Ecto neural progenitor cell (in vitro differentiated cells): ENCODE measurements at regions not wholly inside any gene's neighbourhood (a gene's known extent, or its start where the extent isn't known, plus 50 kb on each side); places are given as distances from the start of the nearest gene placed in this dataset.
A peak's percentile ranks its signal among the peaks of the same experiment; 100 is the strongest.

Source experiments
- DNase-seq: peaks from one replicate; pipeline ENCODE4 v3.0.0-alpha.2; 2018; ENCODE audit warnings: low spot score

DNA sequence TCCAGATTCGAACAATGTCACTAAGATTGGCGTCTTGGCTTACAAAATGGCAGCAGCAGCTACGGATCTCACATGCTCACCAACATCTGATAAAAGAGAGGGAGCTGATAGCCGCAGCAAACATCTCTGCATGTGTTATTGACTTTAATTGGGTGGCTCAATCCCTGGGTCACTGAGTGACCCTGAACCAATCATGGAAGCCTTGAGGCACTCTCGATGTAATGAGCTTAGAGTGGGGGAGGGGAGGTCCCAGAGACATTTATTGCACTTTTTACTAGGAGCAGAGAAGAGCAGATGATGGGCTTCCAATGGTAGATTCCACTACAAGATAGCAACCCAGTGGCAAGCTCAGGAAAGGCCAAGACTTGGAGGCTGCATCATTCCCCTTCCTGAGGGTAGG lies 238.7 kb downstream of the BMP7 start:
- DNase-seq, result no peak

DNA sequence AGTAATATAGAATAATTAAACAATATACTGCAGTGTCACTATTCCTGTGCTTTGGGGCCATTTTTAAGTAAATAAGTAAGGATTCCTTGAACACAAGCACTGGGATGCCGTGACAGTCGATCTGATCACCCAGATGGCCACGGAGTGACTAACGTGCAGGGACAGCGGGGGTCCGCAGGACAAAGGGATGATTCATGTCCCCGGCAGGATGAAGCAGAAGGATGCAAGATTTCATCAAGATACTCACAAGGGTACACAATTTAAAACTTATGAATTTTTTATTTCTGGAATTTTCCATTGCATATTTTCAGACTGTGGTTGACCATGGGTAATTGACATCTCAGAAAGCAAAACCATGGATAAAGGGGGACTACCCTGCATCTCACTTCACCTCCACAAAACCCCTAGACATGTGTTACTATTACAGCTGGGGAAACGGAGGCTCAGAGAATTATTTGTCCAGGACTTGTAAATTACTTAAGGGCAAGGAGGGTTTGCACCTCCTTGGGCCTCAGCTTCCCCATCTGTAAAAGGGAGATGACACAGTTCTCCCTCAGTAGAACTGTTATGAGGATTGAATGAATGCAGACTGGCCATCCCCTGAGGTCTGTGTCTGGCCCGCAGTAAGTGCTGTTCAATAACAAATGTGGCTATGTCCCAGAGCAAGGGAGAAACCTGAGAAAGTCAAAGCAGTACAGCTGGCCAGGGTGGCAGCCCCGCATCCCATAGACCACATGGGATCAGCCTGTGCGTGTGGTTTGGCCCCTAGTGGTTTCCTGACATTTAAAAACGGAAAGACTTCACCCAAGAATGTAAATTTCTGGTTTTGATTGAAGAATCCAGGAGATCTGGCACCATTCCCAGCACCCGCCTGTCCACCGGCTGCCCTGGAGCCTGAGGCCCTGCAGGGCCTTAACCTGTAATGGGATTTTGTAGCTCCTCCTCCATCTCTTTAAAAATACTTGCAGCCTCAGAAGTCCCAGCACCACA lies 235.5 kb downstream of the BMP7 start:
- DNase-seq, result no peak

DNA sequence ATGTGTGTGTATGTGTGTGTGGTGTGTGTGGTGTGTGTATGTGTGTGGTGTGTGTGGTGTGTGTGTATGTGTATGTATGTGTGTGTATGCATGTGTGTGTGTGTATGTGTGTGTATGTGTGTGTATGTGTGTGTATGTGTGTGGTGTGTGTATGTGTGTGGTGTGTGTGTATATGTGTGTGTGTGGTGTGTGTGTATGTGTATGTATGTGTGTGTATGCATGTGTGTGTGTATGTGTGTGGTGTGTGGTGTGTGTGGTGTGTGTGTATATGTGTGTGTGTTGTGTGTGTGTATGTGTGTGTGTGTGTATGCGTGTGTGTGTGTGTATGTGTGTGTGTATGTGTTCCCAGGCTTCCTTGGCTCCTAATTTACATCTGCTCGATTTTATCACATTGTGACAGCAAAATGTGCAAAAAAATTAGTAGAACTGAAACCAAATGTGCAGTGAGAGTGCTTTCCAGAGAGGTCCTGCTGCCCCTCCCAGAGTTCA lies 234.5 kb downstream of the BMP7 start:
- DNase-seq, result no peak

DNA sequence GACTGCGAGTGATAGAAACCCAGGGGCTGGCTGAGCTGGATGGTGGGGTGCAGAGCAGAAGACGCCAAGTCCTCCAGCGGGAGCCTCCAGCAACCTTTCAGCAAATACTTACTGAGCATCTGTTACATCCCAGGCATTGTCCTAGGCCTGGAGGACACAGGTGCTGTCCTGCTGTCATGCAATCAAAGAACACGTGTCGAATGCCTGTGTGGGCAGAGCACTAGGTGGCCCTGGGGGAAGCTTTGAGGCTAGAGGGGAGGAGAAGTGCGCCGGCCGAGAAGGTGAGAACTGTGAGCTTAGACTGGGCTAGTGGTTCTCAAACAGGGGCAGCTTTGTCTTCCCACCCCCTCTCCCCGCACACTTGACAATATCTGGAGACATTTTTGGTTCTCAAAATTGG lies 233.6 kb downstream of the BMP7 start:
- DNase-seq, result no peak

DNA sequence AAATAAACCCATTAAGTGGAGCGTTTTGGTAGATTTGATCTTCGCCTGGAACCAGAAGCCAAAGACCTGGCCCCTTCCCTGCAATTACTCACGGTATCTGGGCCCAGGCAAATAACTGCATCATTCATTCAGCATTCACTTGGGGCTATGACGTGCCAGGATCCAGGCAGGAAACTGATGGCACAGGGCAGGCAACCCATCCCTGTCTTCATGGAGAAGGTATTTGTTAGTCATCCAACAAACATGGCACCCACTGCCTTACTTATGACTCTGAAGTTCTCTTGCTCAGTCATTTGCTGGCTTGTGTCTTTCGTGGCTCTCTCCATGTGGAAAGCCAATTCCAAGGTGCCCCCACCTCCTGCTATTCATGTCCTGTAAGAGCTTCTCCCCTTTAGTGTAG lies 232.4 kb downstream of the BMP7 start:
- no peak for DNase-seq

DNA sequence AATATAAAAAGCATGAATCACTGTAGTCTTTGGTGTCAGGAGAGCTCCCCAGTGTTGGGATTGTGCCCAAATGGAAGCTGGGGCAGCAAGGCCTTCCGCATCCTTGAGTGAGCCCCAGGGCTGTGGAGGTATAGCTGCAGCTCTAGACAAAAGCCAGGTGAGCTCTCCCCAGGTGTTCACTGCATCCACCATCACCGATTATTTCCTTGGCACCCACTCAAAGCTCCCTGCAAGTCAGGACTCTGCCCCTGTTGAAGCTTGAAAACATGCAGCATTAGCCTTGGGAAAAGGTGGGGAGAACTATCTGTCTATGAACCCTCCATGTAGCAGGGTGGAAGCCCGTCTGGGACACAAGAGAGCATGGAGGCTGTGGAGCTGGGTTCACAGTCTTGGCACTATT lies 228.8 kb downstream of the BMP7 start:
- DNase-seq, result no peak

DNA sequence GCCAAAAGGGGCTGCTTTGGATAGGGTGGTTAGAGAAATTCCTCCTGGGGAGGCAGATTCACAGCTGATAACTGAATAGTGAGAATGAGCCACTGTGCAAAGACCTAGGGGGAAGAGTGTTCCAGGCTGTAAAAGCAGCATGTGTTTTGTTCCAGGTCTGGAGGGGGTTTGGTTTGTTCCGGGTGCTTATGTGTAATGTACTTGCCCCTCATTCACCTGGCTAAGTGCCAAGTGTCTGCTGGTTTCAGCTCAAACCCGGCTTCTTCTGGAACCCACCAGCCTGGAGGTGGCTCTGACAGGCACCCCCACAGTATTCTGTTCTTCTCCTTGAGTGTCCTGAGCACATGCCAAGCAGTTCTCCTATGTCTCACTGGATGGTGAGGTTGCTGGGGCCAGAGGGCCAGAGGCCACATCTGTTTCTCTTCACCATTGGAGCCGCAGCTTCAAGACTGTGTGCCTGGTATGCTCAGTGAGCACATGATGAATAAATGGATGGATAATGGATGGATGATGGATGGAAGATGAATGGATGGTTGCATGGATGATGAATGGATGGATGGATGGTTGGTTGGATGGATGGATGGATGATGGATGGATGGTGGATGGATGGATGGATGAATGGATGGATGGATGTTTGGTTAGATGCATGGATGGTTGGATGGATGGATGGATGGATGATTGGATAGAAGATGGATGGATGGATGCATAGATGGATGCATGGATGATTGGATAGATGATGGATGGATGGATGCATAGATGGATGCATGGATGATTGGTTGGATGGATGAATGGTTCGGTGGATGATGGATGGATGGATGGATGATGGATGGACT lies 227.6 kb downstream of the BMP7 start:
- no peak for DNase-seq

DNA sequence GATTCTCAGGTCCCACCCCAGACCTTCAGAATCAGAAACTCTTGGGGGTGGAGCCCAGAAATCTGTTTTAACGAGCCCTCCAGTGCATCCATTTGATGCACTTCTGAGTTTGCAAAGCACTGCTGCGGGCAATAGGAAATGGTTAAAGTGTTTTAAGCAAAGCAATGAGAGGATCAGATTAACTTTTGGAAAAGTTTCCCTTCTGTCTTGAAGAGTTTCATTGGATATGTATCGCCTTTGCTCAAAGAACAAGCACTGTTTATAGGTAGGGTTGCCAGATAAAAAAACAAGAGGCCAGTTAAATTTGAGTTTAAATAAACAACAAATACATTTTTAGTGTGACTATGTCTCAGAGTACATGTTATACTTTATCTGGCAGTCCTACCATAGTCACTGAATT lies 226.0 kb downstream of the BMP7 start:
- DNase-seq, result no peak

DNA sequence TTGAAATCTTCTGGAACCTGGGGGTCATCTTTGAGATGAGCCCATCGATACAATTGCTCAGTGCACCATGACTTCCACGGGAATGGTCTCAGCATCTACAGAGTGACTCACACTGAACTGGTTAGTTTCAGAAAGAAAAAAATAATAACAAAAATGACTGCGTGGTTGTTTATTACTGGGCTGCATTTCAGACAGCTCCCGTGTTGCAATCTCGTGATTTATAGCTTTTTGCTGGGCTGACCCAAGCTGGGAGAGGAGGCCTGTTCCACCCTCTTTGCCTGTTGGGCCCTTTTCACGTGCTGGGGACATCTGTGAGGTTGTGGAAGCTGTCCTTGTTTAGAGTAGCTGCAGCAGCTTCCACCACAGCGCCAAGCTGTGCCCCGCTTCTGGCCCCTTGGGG lies 225.5 kb downstream of the BMP7 start:
- DNase-seq, result no peak

DNA sequence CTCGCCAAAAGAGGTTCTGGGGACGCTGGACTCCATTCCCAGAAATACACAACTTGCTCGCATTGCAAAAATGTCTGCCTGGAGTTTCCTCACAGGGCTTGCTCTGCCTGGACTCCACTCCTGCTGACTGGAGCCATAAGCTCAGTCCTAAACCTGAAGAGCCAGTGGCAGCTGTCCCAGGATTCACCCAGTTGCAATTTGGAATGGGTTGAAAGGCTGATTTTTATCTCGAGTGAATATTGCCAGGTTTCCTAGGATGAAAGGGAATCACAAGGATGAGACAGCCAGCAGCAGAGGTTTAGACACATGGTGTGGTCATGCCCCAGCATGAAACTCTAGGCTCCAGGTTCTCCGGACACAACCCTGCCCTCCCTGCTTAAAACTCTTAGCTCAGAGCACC lies 223.3 kb downstream of the BMP7 start:
- DNase-seq, result no peak

DNA sequence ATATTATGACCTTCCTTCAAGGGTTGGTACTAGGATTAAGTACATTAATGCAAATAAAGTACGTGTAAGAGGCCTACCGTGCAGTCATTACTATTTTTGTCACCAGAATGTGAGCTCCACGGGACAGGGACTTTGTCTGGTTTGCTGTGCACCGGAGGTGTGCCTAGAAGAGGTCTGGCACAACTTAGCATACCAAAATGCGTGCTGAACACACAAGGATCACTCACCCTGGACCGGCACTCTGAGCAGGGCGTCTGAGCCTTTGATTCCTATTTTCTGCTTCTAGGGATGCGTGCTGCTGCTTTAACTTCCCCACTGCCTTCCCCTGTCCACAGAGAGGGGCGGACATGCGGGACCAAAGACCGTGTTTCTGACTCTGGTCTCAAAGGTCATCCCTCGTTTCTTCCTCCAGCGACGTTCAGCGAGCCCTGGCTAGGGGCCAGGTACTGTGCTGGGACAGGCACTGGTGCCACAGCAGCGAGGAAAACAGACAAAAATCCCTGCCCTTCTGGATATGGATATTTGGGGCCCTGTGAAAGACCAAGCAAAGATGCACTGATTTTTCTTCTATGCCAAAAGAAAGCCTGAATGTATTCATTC lies 222.7 kb downstream of the BMP7 start:
- no peak for DNase-seq

DNA sequence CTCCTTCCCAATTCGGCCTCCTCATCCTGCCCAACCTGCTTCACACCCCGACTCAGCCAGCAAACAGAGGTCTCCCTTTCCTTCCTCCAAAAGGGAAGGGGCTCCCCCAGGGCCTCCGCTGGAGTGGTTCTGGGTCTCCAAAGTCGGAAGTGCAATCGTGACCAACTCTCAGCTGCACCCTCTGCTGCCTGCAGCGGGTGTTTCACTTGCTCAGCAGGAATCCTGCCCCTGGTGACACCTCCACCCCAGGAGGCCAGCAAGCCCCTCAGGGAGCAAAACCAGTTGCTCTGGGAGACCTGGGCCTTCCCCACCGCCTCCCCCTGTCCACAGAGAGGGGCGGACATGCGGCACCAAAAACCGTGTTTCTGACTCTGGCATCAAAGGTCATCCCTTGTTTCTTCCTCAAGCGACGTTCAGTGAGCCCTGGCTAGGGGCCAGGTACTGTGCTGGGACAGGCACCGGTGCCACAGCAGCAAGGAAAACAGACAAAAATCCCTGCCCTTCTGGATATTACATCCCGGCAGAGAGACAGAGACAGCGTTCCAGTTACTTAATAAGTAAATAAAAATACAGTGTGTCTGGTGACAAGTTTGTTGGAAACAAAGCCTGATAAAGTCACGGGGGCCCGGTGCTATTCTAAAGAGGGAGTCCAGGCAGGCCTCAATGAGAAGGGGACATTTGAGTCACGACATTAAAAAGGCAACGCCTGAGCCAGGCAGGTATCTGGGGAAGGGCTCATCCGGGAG lies 219.0 kb downstream of the BMP7 start:
- DNase-seq, result no peak

DNA sequence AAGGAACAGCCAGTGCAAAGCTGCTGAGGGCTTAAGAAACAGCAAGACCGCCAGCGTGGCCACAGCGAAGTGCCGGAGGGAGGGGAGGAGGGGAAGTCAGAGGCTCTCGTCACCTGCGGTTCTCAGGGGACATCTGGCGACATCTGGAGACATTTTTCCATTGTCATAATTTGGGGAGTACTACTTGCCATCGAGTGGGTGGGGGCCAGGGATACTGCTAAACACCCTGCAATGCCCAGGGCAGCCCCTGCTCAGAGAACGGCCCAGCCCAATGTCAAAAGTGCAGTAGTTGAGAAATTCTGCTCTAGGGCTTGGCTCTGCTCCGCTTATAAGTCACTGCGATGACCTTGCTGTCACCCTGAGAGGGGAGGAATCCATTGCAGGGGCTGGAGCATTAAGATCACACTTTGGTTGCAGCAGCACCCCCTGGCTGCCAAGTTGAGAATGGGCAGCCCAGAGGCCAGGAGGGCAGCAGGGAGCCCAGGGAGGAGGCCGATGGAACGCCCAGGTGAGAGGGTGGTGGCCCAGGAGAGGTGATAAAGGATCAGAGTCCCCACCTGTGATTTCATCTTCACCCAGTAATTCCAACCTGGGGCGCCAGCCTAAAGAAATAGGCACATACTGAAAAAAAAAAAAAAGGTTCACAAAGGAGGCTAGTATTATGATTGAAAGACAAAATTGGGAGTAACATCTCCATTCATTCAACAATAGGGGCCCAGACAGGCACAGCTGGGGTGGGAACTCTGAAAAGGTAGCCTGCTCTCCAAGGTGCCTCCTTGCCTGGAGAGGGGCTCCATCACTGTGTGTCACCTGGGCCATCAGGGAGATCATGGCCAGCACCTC lies 218.2 kb downstream of the BMP7 start:
- DNase-seq, result peak; percentile 73

DNA sequence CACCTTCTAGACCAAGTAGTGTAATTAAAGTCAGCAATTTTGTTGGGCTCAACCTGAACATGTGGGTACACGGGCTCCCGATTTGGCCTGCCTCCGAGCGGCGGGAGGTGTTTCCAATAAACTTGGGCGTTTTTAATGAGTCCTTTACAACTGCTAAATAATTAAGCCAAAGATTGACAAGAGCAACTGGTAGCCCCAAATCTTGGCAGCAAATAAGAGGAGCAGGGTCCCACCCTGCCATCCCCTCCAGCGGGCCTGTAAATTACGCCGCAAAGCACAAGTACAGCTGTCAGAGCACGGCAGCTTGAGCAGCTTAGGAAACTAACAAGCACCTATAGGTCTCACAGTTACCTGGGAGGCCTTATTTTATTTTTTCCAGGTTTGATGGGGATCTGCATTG lies 217.1 kb downstream of the BMP7 start:
- no peak for DNase-seq

DNA sequence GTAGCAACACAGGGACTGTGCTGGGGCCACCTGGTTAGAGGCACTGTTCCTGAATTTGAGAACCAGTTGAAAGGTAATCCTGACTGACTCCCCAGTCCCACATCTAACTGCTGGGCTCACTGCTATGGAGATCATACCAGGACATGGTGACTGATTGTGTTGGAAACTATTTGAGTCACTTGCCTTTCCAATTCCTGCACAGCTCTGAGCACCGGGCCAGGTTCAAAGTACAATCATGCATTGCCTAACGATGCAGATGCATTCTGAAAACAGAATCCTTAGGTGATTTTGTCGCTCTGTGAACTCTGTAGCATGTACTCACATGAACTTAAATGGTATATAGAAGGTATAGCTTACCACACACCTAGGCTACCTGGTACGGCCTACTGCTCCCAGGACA lies 215.3 kb downstream of the BMP7 start:
- DNase-seq, result no peak

DNA sequence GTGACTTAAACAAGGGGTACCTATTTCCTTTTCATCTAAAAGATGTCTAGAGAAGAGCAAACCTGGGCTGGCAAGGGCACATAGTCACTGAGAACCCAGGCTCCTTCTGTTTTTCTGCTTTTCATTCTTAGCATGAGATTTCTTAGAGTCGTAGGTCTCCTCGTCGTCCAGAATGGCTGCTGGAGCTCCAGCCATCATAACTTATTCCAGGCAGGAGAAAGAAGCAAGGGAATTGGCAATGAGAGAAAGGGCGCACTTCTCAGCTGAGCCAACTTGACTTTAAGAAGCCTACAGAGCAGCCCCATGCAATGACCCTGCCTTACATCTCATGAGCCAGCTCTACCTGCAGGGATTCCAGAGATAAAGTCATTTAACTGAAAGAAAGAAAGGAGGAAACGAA lies 213.4 kb downstream of the BMP7 start:
- DNase-seq, result no peak

DNA sequence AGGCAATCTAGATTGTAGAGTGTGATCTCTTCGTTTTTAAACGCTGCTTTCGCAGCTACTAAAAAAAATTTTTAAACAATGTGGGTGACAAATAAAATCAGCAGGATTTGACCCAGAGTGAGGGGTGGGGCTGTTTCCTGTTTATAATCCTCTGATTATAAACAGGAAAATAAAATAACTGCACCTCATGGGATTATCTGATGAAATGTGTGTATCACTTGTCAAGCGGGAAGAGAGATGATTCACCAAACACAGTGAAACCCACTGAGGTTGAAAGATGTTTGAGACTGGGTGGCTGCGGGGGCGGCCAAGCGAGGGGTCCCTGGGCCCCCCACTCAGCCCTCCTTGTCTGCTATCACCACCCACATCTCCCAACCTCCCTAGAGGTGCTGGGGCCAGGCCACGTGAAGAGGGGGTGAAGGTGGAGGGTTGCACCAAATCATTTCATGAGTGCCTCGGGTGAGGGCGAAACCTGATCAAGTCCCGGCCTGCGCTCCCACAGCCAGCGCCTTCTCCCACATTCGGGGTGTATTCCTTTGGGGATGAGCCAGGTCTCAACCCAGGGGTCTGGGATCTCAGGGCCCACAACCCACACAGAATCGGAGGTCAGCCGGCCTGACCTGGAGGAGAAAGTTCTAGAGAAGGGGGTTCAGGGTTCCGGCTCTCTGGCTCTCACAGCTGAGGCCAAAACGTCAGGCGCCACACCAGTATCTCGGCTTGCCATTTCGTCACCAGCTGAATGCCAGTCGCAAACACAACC lies 212.5 kb downstream of the BMP7 start:
- DNase-seq, result no peak

DNA sequence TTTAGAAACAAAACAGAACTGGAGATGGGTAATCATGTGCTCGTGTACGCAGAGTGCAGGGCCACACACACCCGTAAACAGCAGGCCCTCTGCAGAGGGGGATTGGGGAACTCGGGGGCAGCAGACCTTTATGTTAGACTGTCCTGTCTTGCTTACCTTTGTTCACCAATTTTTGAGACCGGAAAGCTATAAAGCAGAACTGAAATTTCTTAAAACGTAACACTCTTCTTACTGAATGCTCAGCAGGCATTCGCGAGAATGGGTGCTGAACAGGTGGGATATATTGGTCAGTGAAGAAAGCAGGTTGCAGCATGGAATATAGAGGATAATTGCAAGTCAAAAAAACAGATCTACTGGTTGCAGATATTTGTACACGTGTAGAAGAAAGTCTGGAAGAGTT lies 211.1 kb downstream of the BMP7 start:
- no peak for DNase-seq

DNA sequence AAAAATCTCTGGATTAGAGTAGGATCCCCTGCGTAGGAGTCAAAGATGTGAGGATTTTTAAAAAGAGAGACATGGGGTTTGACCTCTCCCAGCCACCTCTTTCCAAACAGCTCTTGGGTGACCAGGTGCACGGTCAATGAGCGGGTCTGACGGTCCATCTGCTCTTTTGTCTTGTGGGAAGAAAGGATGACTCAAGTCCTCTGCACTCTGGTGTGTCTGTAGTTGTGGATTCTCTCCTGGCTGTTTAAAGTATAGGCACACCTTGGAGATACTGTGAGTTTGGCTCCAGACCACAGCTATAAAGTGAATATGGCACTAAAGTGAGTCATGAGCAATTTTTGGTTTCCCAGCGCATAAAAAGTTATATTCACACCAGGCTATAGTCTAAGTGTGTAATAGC lies 209.8 kb downstream of the BMP7 start:
- DNase-seq, result no peak

DNA sequence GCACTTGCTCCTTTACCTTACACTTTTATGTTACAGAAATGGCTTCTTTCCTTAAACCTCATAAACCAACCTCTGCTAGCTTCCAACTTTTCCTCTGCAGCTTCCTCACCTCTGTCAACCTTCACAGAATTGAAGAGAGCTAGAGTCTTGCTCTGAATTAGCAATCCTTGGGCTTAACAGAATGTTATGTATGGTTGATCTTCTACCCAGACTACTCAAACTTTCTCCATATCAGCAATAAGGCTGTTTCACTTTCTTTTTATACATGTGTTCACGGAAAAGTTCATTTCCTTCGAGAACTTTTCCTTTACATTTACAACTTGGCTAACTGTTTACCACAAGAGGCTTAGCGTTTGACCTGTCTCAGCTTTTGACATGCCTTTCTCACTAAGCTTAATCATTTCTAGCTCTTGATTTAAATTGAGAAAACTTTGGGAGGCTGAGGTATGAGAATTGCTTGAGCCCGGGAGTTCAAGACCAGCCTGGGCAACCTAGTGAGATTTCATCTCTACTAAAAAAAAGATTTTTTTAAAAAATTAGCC lies 207.3 kb downstream of the BMP7 start:
- DNase-seq, result no peak
